ENCODE measurements at regions not wholly inside any gene's neighbourhood (a gene's known extent, or its start where the extent isn't known, plus 50 kb on each side); places are given as distances from the start of the nearest gene placed in this dataset.

- TF ChIP-seq ZNF816 (CRISPR knock-in tag; IDR thresholded peaks at IDR 0.05; ENCODE audit: borderline replicate concordance), result peak; percentile 54; the same call in 1 of the 2 replicates
- TF ChIP-seq GLI4 (CRISPR knock-in tag; IDR thresholded peaks at IDR 0.05; ENCODE audit: borderline replicate concordance), result no peak
- no peak for TF ChIP-seq MIER3 (CRISPR knock-in tag; IDR thresholded peaks at IDR 0.05; ENCODE audit: borderline replicate concordance)
- no peak for TF ChIP-seq CBX5 (CRISPR knock-in tag; IDR thresholded peaks at IDR 0.05; ENCODE audit: borderline replicate concordance)
- peak; percentile 18; the same call in 1 of the 2 replicates for TF ChIP-seq HDAC2 (CRISPR knock-in tag; IDR thresholded peaks at IDR 0.05)
- TF ChIP-seq ZNF782 (CRISPR knock-in tag; IDR thresholded peaks at IDR 0.05; ENCODE audit: borderline replicate concordance), result no peak
- no peak for TF ChIP-seq ZNF543 (CRISPR knock-in tag; IDR thresholded peaks at IDR 0.05)
- TF ChIP-seq RAD21 (CRISPR knock-in tag; IDR thresholded peaks at IDR 0.05), result 0 out of 2 replicates have a peak, but pooled peaks have one; percentile 12
- TF ChIP-seq ZNF777 (CRISPR knock-in tag; IDR thresholded peaks at IDR 0.05), result no peak
- TF ChIP-seq ZNF652 (CRISPR knock-in tag; IDR thresholded peaks at IDR 0.05; ENCODE audit: borderline replicate concordance, low read depth), result no peak
- TF ChIP-seq ZNF574 (CRISPR knock-in tag; IDR thresholded peaks at IDR 0.05), result peak; percentile 50; the same call in 1 of the 2 replicates
- no peak for TF ChIP-seq RFX5 (IDR thresholded peaks at IDR 0.05; ENCODE audit: low read depth, low read length)
- TF ChIP-seq HIC2 (CRISPR knock-in tag; IDR thresholded peaks at IDR 0.05; ENCODE audit: low read depth), result peak; percentile 79
- TF ChIP-seq SOX5 (CRISPR knock-in tag; IDR thresholded peaks at IDR 0.05; ENCODE audit: borderline replicate concordance), result peak; percentile 77; the same call in 1 of the 2 replicates
- no peak for TF ChIP-seq ZNF260 (CRISPR knock-in tag; IDR thresholded peaks at IDR 0.05; ENCODE audit: borderline replicate concordance, low read depth)
- TF ChIP-seq ZNF773 (CRISPR knock-in tag; IDR thresholded peaks at IDR 0.05; ENCODE audit: borderline replicate concordance), result no peak
- TF ChIP-seq ZNF614 (CRISPR knock-in tag; IDR thresholded peaks at IDR 0.05; ENCODE audit: borderline replicate concordance), result no peak
- TF ChIP-seq ZNF83 (CRISPR knock-in tag; IDR thresholded peaks at IDR 0.05; ENCODE audit: borderline replicate concordance), result no peak
- TF ChIP-seq ZNF44 (CRISPR knock-in tag; IDR thresholded peaks at IDR 0.05), result no peak
- no peak for TF ChIP-seq CSRNP2 (CRISPR knock-in tag; conservative IDR thresholded peaks at IDR 0.05; ENCODE audit: low read depth)
- no peak for TF ChIP-seq SMAD9 (CRISPR knock-in tag; IDR thresholded peaks at IDR 0.05)
- no peak for TF ChIP-seq MXD1 (CRISPR knock-in tag; IDR thresholded peaks at IDR 0.05)
- peak; percentile 85 for TF ChIP-seq TCF7 (IDR thresholded peaks at IDR 0.05; ENCODE audit: low read depth)
- no peak for TF ChIP-seq ZBTB46 (CRISPR knock-in tag; IDR thresholded peaks at IDR 0.05; ENCODE audit: borderline replicate concordance)
These were observed 104.8 kb upstream of the DPT start (continued) for GRCh38 chr1:168833801-168834224.
